ENCODE measurements at regions not wholly inside any gene's neighbourhood (a gene's known extent, or its start where the extent isn't known, plus 50 kb on each side); places are given as distances from the start of the nearest gene placed in this dataset.

DNA sequence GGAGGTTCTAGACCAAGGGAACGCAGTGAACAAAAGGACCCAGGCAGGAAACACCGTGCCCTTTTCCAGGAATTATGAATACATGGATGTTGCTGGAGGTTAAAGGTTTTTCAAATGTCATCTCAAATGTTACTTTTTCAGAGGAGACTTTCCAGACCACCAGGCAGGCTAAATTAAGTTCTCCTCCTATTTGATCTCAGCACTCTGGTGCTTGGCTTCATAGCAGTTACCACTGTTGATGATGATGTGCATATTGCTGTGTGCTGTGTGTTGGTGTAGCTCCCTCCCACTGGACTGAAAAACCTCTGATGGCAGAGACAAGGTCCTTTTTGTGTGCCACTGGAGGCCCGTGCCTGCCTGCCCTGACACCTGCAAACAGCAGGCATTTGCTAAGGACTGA is 137.3 kb upstream of the PTPRM start (continued):
- TF ChIP-seq ZBTB33 (IDR thresholded peaks at IDR 0.05) (no peak), JUND (IDR thresholded peaks at IDR 0.05; ENCODE audit: low read depth, low read length) (no peak), PKNOX1 (IDR thresholded peaks at IDR 0.05) (no peak), WRNIP1 (IDR thresholded peaks at IDR 0.05; ENCODE audit: borderline replicate concordance, low read depth, low read length) (no peak)

DNA sequence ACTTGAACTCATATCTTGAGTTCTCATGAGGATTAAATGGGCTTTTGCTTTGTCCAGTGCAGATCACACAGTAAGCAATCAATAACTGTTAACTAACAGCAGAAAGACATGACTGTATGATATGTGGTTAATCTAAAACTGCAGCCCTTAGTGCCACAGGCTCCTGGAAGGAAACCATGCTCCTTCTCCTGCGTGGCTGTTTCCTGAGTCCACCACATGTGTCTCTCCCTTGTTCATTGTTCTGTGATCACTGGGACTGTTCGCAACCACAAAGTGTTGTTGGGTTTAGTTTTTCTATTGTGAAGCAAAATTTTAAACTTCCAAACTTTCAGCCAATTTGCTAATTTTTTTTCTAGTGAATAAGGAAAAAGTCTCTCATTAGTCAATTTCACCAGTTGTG is 130.9 kb upstream of the PTPRM start:
- RAD21 ChIA-PET (ENCODE audit: unreplicated experiment) = no interaction called here
- WGBS (ENCODE audit: insufficient coverage, insufficient replicate concordance, low lambda C conversion rate, missing lambda C conversion rate) = 25% methylated on average over 2 of the region's 2 CpGs

More for the DNA sequence above, 130.9 kb upstream of the PTPRM start:
- no TSS peak for BruUV-seq (replicated peaks)
- ChIA-PET CTCF (interaction anchor here (0.7 kb wide), 2 partner anchors 48 to 342 kb away, joined by 3 to 5 read pairs; no protein-coding TSS in a partner anchor), POLR2A (no interaction called here), SMC1A (ENCODE audit: uncharacterized antibody, unreplicated experiment) (no interaction called here)
- no peak for TF ChIP-seq YY1 (IDR thresholded peaks at IDR 0.05; ENCODE audit: low read depth, low read length)
- no peak for TF ChIP-seq HDAC6 (IDR thresholded peaks at IDR 0.05; ENCODE audit: unreplicated experiment)
- TF ChIP-seq TCF3 (IDR thresholded peaks at IDR 0.05; ENCODE audit: borderline replicate concordance, insufficient read depth, low read depth, low read length) = no peak
- TF ChIP-seq WRNIP1 (IDR thresholded peaks at IDR 0.05; ENCODE audit: borderline replicate concordance, low read depth, low read length) = no peak
- no peak for TF ChIP-seq JUNB (IDR thresholded peaks at IDR 0.05)
- no peak for TF ChIP-seq TCF12 (IDR thresholded peaks at IDR 0.05; ENCODE audit: low read depth, low read length)
- no peak for TF ChIP-seq NFYA (IDR thresholded peaks at IDR 0.05; ENCODE audit: borderline replicate concordance, low read depth, low read length)
- TF ChIP-seq YBX1 (IDR thresholded peaks at IDR 0.05) = no peak
- TF ChIP-seq LARP7 (IDR thresholded peaks at IDR 0.05) = no peak
- TF ChIP-seq SREBF2 (IDR thresholded peaks at IDR 0.05; ENCODE audit: low read length) = no peak
- no peak for TF ChIP-seq ZNF384 (IDR thresholded peaks at IDR 0.05; ENCODE audit: borderline replicate concordance, low read depth, low read length)
- intact Hi-C loops (cut with micrococcal nuclease; ENCODE audit: unreplicated experiment) = no loop called here
- DNase-seq (ENCODE audit: low read depth, low spot score) (no peak), ATAC-seq (no peak), FAIRE-seq (no peak)
- no peaks in the 10 kb centered on the region for H3K36me3 ChIP-seq (ENCODE audit: control insufficient read depth in 2 of 2, insufficient read depth in 2 of 2, low read length in 1 of 2)
- H3K4me1 ChIP-seq (ENCODE audit: control insufficient read depth, insufficient read depth, low read length) = no peaks in the 10 kb centered on the region
- H3K79me2 ChIP-seq (ENCODE audit: control insufficient read depth, insufficient read depth, low read length) = no peaks in the 10 kb centered on the region
- H3K9ac ChIP-seq (ENCODE audit: control insufficient read depth, insufficient read depth, low read length) = no peak overlapping the region
- no peaks in the 10 kb centered on the region for H4K20me1 ChIP-seq (ENCODE audit: control insufficient read depth, insufficient read depth)
- no peak overlapping the region for H3K27ac ChIP-seq (ENCODE audit: control insufficient read depth, insufficient read depth)
- H2AFZ ChIP-seq (ENCODE audit: control insufficient read depth, low read depth, low read length) = no peak overlapping the region
- no peaks in the 10 kb centered on the region for H3K9me3 ChIP-seq (replicated peaks; ENCODE audit: control insufficient read depth, insufficient read depth, low read length)
- H3K27me3 ChIP-seq (replicated peaks in 1 of 2; ENCODE audit: control insufficient read depth in 2 of 2, insufficient read depth in 2 of 2, low read length in 1 of 2) = no peaks in the 10 kb centered on the region
- H3K4me2 ChIP-seq (ENCODE audit: control insufficient read depth, insufficient read depth) = no peak overlapping the region
- in situ Hi-C loops (cut with MboI) = no loop called here
- H3K4me3 ChIP-seq = no peak overlapping the region
